ENCODE measurements at regions not wholly inside any gene's neighbourhood (a gene's known extent, or its start where the extent isn't known, plus 50 kb on each side); places are given as distances from the start of the nearest gene placed in this dataset.

DNA sequence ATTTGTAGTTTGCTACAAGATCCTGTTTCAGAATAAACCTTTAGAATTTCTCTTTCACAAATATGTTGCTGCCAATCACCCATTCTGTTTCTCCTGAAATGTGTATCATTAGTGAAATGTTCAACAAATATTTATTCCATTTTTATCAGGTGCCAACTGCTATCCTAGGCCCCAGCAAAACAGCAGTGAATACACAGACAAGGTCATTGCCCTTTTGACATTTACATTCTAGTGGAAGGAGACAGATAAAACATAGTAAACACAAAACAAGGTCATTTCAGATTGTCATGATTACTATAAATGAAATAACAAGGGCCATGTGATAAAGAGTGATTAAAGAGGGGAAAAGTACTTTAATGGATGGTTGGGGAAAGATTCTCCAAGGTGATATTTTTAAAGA is 404.8 kb upstream of the PHF14 start:
- POLR2A ChIA-PET = no interaction called here
- DNase-seq (ENCODE audit: low read depth, low spot score) = no peak
- no peak for TF ChIP-seq CTCF (IDR thresholded peaks at IDR 0.05; ENCODE audit: insufficient read depth, low read length, missing control alignments)
- CTCF ChIA-PET = no interaction called here
- H3K4me3 ChIP-seq (ENCODE audit: low read depth, low read length) = no peak overlapping the region

GRCh38 chr7:10571759-10572158 is 401.9 kb upstream of the PHF14 start:
- no peak for DNase-seq (ENCODE audit: low read depth, low spot score)
- TF ChIP-seq CTCF (IDR thresholded peaks at IDR 0.05; ENCODE audit: insufficient read depth, low read length, missing control alignments) = no peak
- POLR2A ChIA-PET = no interaction called here
- no peak overlapping the region for H3K4me3 ChIP-seq (ENCODE audit: low read depth, low read length)
- CTCF ChIA-PET = no interaction called here

DNA sequence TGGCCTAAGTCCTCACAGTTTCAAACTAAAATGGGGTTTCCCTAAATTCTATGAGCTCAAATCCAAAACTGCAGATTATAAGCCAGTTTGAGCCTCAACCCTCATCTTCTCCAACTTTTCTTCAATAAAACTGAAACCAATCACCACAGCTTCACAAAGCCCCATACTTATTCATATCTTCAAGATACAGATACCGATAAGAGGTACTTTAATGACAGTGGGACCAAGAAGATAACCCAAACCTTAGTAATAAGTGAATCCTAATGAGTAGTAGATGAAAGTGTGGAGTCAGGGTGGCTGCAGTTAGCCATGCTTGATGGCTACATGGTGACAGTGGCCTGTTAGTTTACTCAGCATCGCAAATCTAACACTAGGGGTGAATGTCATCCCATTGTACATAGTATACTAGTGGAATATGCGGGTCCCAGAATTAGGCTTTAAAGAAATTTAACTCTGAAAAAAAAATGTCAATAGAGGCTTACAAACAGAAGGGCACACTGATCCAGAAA is 395.8 kb upstream of the PHF14 start:
- POLR2A ChIA-PET = no interaction called here

GRCh38 chr7:10579561-10579960 is 394.1 kb upstream of the PHF14 start:
- no peak for TF ChIP-seq CTCF (IDR thresholded peaks at IDR 0.05; ENCODE audit: insufficient read depth, low read length, missing control alignments)
- ChIA-PET POLR2A (no interaction called here), CTCF (no interaction called here)
- no peak overlapping the region for H3K4me3 ChIP-seq (ENCODE audit: low read depth, low read length)
- no peak for DNase-seq (ENCODE audit: low read depth, low spot score)

More for the DNA sequence above, 395.8 kb upstream of the PHF14 start:
- CTCF ChIA-PET = no interaction called here
- no peak for TF ChIP-seq CTCF (IDR thresholded peaks at IDR 0.05; ENCODE audit: insufficient read depth, low read length, missing control alignments)
- DNase-seq (ENCODE audit: low read depth, low spot score) = no peak
- H3K4me3 ChIP-seq (ENCODE audit: low read depth, low read length) = no peak overlapping the region

DNA sequence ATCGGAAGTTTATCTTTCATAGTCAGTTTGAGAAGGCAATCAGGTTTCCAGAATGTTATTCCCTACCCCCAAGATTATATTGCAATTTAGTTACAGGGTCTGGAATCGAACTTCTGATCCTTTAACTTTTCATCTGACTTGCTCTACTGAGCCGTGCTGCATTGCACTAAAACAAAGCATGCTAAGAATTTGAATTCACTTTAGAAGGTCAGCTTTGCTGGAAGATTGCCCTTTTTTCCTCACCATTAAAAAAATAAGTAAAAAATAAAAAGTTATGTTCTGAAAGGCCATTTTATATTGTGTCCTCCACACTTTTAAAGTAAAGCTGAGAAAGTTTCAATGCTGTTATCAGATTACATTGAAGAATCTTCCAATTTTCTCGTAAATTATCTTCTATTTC is 388.8 kb upstream of the PHF14 start:
- no peak for DNase-seq (ENCODE audit: low read depth, low spot score)
- CTCF ChIA-PET = no interaction called here
- H3K4me3 ChIP-seq (ENCODE audit: low read depth, low read length) = no peak overlapping the region
- TF ChIP-seq CTCF (IDR thresholded peaks at IDR 0.05; ENCODE audit: insufficient read depth, low read length, missing control alignments) = no peak
- POLR2A ChIA-PET = no interaction called here

DNA sequence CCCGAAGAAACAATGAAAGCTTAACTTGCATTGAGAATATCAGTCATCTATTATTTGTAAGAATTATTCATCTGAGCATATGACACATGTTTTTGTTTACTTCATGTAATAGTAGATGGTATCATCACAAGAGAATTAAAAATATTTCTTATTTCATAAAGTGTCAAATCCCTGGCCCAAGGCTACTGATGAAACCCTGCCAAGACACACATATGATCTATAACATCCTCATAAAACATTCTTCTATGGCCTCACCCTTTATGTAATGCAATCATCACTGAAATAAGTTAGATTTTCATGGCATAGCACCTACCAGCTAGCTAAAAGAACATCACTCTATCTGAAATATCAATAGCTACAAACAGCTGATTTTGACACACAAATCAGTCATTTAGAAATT is 385.6 kb upstream of the PHF14 start:
- DNase-seq (ENCODE audit: low read depth, low spot score) = no peak
- CTCF ChIA-PET = no interaction called here
- POLR2A ChIA-PET = no interaction called here
- no peak overlapping the region for H3K4me3 ChIP-seq (ENCODE audit: low read depth, low read length)
- TF ChIP-seq CTCF (IDR thresholded peaks at IDR 0.05; ENCODE audit: insufficient read depth, low read length, missing control alignments) = no peak

Data from AG04449 (cell line).